Loucy (cell line): ENCODE measurements at regions not wholly inside any gene's neighbourhood (a gene's known extent, or its start where the extent isn't known, plus 50 kb on each side); places are given as distances from the start of the nearest gene placed in this dataset.

Source experiments
- H2AFZ ChIP-seq: fragments of 200-600 bp; sonication (generic); 2 replicates; pipeline ENCODE4 v1.6.0; 2016; ENCODE audit warnings: antibody characterized with exemption, mild to moderate bottlenecking, low read length, moderate library complexity
- H3F3A ChIP-seq: fragments of 200-600 bp; 2 replicates; pipeline ENCODE4 v1.6.0; 2016; ENCODE audit warnings: antibody characterized with exemption, low read depth, mild to moderate bottlenecking
- H3K27me3 ChIP-seq: fragments of 200-600 bp; sonication (generic); 2 replicates; pipeline ENCODE4 v1.6.1; 2014; ENCODE audit warnings: low read length, mild to moderate bottlenecking; ENCODE audit not compliant: insufficient read depth, poor library complexity, severe bottlenecking
- H3K36me3 ChIP-seq: fragments of 200-600 bp; sonication (generic); 2 replicates; pipeline ENCODE4 v1.6.1; 2016; ENCODE audit warnings: low read length; ENCODE audit not compliant: insufficient read depth
- H3K4me1 ChIP-seq: fragments of 200-600 bp; sonication (generic); 2 replicates; pipeline ENCODE4 v1.5.1; 2014; ENCODE audit warnings: low read length, mild to moderate bottlenecking; ENCODE audit not compliant: insufficient read depth, poor library complexity, severe bottlenecking
- H3K4me2 ChIP-seq: fragments of 200-600 bp; sonication (generic); 2 replicates; pipeline ENCODE4 v1.6.0; 2014; ENCODE audit warnings: antibody characterized with exemption, low read length, low read depth, mild to moderate bottlenecking; ENCODE audit not compliant: poor library complexity, severe bottlenecking
- H3K4me3 ChIP-seq: fragments of 200-600 bp; sonication (generic); 2 replicates; pipeline ENCODE4 v1.5.1; 2014; ENCODE audit warnings: low read length, mild to moderate bottlenecking, mixed read lengths; ENCODE audit not compliant: poor library complexity, severe bottlenecking
- H3K79me2 ChIP-seq: fragments of 200-600 bp; sonication (generic); 2 replicates; pipeline ENCODE4 v1.6.1; 2014; ENCODE audit warnings: low read length; ENCODE audit not compliant: insufficient read depth
- H3K9ac ChIP-seq: fragments of 200-600 bp; sonication (generic); 2 replicates; pipeline ENCODE4 v1.6.0; 2014; ENCODE audit warnings: mild to moderate bottlenecking, low read depth, low read length, moderate library complexity; ENCODE audit not compliant: poor library complexity, severe bottlenecking
- H3K9me2 ChIP-seq: fragments of 200-600 bp; sonication (generic); replicated peaks from 2 replicates; pipeline ENCODE4 v1.6.1; 2016; ENCODE audit warnings: low read depth, low read length, mixed read lengths
- H3K9me3 ChIP-seq: fragments of 200-600 bp; sonication (generic); 2 replicates; pipeline ENCODE4 v1.6.1; 2014; ENCODE audit warnings: mild to moderate bottlenecking, antibody characterized with exemption, low read length, low read depth; ENCODE audit not compliant: insufficient read depth
- H4K20me1 ChIP-seq: fragments of 200-600 bp; sonication (generic); 2 replicates; pipeline ENCODE4 v1.6.0; 2014; ENCODE audit warnings: antibody characterized with exemption, low read length, mild to moderate bottlenecking; ENCODE audit not compliant: insufficient read depth, poor library complexity, severe bottlenecking
- EZH2phosphoT487 ChIP-seq: fragments of 200-600 bp; IDR thresholded peaks from 2 replicates; pipeline ENCODE4 v1.6.1; 2018; ENCODE audit warnings: antibody characterized with exemption, mild to moderate bottlenecking, moderate library complexity, borderline replicate concordance
- TF ChIP-seq, protein P1 (sequence below): fragments of 200-600 bp; sonication (generic); conservative IDR thresholded peaks from 2 replicates; pipeline ENCODE4 v1.5.1; 2014; ENCODE audit warnings: mild to moderate bottlenecking, antibody characterized with exemption, low read length

DNA sequence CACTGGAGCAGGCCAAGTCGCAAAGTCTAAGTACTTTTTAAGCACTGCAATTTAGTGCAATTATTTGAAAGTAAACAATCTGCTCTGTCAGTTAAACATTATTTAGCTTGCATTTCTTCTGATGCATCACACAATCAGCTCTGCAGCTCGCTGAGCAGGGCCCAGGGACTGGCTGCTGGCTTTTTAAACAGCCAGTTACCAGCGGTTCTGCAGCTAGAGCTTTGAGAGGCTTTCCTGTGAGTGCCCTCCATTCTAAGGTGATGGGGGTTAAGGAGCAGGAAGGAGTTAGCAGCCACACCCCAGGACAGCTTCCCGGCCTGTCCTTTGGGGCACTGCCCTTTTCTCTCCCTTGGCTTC is 154.3 kb downstream of the SALL1 start:
- Histone ChIP-seq H3K9me2 (no peaks in the 10 kb centered on the region), H3K27me3 (no peaks in the 10 kb centered on the region), H3K4me1 (no peaks in the 10 kb centered on the region), H2AFZ (no peak overlapping the region), H3K36me3 (no peaks in the 10 kb centered on the region), H3K4me2 (no peak overlapping the region), H3K9me3 (no peaks in the 10 kb centered on the region), H3K9ac (no peak overlapping the region), H4K20me1 (no peaks in the 10 kb centered on the region), H3K4me3 (no peak overlapping the region), H3F3A (no peaks in the 10 kb centered on the region), H3K79me2 (no peaks in the 10 kb centered on the region)
- no peak for TF ChIP-seq EZH2phosphoT487
- TF ChIP-seq, protein P1, sequence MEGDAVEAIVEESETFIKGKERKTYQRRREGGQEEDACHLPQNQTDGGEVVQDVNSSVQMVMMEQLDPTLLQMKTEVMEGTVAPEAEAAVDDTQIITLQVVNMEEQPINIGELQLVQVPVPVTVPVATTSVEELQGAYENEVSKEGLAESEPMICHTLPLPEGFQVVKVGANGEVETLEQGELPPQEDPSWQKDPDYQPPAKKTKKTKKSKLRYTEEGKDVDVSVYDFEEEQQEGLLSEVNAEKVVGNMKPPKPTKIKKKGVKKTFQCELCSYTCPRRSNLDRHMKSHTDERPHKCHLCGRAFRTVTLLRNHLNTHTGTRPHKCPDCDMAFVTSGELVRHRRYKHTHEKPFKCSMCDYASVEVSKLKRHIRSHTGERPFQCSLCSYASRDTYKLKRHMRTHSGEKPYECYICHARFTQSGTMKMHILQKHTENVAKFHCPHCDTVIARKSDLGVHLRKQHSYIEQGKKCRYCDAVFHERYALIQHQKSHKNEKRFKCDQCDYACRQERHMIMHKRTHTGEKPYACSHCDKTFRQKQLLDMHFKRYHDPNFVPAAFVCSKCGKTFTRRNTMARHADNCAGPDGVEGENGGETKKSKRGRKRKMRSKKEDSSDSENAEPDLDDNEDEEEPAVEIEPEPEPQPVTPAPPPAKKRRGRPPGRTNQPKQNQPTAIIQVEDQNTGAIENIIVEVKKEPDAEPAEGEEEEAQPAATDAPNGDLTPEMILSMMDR: no peak

DNA sequence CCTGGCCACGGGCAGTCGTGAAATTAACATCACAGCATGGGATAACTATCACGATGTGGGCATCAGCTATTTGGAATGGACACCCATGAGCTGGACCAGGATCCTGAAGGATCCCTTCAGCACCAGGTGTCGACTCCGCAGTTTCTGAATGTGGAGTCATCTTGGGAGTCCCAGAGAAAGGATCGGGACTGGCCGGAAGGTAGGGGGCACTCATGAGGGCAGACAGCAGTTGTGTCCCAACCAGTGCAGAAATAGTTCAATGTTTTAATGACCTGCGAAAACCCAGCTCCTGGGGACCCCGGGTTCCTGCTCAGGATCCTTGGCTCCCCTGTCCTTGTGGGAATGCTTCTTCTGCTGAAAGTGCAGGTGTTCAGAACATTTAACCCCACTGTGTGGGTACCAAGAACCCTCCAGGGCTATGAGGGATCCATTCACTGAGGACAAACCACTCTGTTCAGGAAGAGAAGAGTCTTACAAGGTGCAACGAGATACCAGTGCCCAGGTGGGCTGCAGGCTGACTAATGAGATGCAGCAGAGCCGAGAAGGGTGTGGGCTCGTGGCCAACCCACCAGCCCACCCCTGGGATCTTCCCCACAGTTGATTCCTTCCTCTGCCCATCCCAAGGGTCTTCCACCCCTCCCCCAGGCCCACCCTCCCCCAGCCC is 154.8 kb downstream of the SALL1 start:
- TF ChIP-seq EZH2phosphoT487: no peak
- TF ChIP-seq, protein P1: no peak
- H2AFZ ChIP-seq: no peak overlapping the region

DNA sequence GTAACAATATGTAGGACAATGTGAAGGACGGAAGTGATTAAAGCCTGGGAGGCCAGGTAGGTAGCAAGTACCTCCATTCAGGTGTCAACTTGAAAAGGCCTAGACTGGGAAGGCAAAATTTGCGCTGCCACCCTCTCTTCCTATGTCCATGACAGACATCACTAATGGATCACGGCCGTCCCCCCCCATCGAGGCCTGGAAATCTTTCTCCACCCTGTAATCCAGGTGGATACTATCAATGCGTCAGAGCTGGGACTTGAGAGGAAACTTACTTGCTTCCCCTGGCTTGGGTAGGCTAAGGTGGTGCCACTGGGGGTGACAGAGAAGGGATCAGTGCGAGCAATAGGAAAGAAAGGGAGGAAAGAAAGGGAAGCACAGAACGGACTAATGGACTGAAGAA is 156.1 kb downstream of the SALL1 start:
- H4K20me1 ChIP-seq: no peaks in the 10 kb centered on the region
- H3K4me3 ChIP-seq: no peak overlapping the region
- H3F3A ChIP-seq: no peaks in the 10 kb centered on the region
- no peak overlapping the region for H3K4me2 ChIP-seq
- TF ChIP-seq, protein P1: no peak
- H3K36me3 ChIP-seq: no peaks in the 10 kb centered on the region
- H2AFZ ChIP-seq: no peak overlapping the region
- H3K79me2 ChIP-seq: no peaks in the 10 kb centered on the region
- no peaks in the 10 kb centered on the region for H3K9me2 ChIP-seq
- no peaks in the 10 kb centered on the region for H3K27me3 ChIP-seq
- H3K9ac ChIP-seq: no peak overlapping the region
- H3K4me1 ChIP-seq: no peaks in the 10 kb centered on the region
- H3K9me3 ChIP-seq: no peaks in the 10 kb centered on the region; the same call in 1 of the 2 replicates

More for the DNA sequence above, 154.8 kb downstream of the SALL1 start:
- Histone ChIP-seq H3K27me3 (no peaks in the 10 kb centered on the region), H4K20me1 (no peaks in the 10 kb centered on the region), H3K79me2 (no peaks in the 10 kb centered on the region), H3K9me3 (no peaks in the 10 kb centered on the region), H3K4me2 (no peak overlapping the region), H3K4me3 (no peak overlapping the region), H3K9me2 (no peaks in the 10 kb centered on the region), H3F3A (no peaks in the 10 kb centered on the region), H3K36me3 (no peaks in the 10 kb centered on the region), H3K4me1 (no peaks in the 10 kb centered on the region), H3K9ac (no peak overlapping the region)
